ENCODE measurements at regions not wholly inside any gene's neighbourhood (a gene's known extent, or its start where the extent isn't known, plus 50 kb on each side); places are given as distances from the start of the nearest gene placed in this dataset.

DNA sequence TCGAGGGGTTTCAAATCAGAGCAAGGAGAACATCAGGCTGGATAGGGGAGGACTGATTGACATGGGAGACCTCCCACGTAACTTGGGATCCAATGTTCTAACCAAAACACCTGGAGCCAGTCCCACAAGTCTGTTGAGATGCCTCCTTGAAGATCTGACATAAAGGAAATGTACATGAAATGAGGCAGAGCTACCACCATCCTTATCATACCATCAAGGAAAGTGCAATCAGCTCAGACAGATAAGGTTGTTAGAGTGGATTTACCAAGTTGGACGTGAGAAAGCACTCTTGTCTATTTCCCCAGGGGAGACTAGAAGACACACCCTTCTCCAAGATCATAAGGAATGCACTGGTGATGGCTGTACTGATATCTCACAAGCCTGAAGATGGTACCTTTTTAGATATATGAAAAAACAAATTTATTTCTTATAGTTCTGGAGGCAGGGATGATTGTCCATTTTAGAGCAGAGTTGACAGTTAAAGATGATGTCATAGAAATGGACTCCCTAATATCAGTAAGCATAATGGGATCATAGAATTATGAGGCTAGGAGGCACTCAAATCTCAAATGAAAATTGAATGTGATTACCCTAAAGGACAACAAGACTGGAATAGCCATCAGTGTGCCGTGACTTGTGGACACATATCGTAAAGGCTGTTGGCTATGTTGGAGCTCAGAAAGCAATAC, 129.1 kb upstream of the RAB4A start:
- no peaks in the 10 kb centered on the region for H3K4me1 ChIP-seq (replicated peaks in 1 of 2)
- H3K4me3 ChIP-seq: no peak overlapping the region
- WGBS, 4 donors: 84 to 95% (median 94%) methylated on average over 5 of the region's 5 CpGs
- no peaks in the 10 kb centered on the region for H3K36me3 ChIP-seq (replicated peaks in 1 of 2)
- H3K27me3 ChIP-seq: peaks cover 4% of the 10 kb centered on the region
- H3K9me3 ChIP-seq (replicated peaks in 1 of 3): no peaks in the 10 kb centered on the region
- intact Hi-C loops (cut with DNase I): no loop called here
- TF ChIP-seq, protein P1, sequence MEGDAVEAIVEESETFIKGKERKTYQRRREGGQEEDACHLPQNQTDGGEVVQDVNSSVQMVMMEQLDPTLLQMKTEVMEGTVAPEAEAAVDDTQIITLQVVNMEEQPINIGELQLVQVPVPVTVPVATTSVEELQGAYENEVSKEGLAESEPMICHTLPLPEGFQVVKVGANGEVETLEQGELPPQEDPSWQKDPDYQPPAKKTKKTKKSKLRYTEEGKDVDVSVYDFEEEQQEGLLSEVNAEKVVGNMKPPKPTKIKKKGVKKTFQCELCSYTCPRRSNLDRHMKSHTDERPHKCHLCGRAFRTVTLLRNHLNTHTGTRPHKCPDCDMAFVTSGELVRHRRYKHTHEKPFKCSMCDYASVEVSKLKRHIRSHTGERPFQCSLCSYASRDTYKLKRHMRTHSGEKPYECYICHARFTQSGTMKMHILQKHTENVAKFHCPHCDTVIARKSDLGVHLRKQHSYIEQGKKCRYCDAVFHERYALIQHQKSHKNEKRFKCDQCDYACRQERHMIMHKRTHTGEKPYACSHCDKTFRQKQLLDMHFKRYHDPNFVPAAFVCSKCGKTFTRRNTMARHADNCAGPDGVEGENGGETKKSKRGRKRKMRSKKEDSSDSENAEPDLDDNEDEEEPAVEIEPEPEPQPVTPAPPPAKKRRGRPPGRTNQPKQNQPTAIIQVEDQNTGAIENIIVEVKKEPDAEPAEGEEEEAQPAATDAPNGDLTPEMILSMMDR (IDR thresholded peaks at IDR 0.05): no peak
- TF ChIP-seq POLR2A (IDR thresholded peaks at IDR 0.05): no peak
- H3K27ac ChIP-seq: no peak overlapping the region
- no peak for DNase-seq

DNA sequence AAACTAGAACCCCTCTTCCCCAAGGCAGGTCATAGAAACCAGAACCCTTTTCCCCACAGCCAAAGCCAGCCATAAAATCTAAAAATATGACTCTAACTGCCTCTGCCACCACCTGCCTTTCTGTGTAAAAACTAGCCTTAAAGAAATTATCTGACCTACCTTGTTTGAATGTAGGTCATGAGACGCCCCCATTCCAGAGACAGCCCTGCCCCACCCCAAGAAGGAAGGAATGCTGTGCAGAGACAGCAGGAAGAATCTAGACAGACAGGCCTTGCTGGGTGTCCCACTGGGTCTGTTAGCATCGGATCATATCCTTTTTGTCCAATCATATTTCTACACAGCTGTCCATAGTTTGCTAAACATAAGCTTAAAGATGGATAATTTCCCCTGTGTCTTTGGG, 128.4 kb upstream of the RAB4A start:
- H3K4me3 ChIP-seq: no peak overlapping the region
- no peaks in the 10 kb centered on the region for H3K36me3 ChIP-seq (replicated peaks in 1 of 2)
- H3K27ac ChIP-seq: no peak overlapping the region
- 84 to 95% (median 90%) methylated on average over 2 of the region's 2 CpGs for WGBS, 4 donors
- H3K9me3 ChIP-seq (replicated peaks in 1 of 3): no peaks in the 10 kb centered on the region
- DNase-seq: no peak
- peaks cover 4% of the 10 kb centered on the region for H3K27me3 ChIP-seq
- H3K4me1 ChIP-seq (replicated peaks in 1 of 2): no peaks in the 10 kb centered on the region
- TF ChIP-seq, protein P1 (IDR thresholded peaks at IDR 0.05): no peak
- no peak for TF ChIP-seq POLR2A (IDR thresholded peaks at IDR 0.05)
- intact Hi-C loops (cut with DNase I): no loop called here

DNA sequence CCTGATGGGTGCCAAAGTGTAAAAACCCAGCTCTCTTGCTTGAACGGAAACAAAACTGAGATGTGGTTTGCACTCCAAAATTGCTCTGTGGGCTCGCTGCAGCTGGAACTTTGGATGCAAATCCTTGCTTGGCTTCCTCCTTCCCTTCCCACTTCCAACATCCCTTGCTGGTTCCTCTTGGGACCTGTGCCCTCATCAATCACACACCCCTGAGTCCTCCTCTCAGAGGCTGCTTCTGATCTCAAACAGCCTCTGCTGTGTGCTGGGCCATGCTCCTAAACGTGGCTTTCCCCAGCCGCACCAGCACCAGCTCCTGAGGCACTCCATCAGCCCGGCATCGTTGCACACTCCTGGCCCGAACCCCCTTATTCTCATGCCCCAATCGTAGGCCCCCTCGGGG, 124.3 kb upstream of the RAB4A start:
- H3K27me3 ChIP-seq: peaks cover 4% of the 10 kb centered on the region
- WGBS, 4 donors: 64 to 74% (median 72%) methylated on average over 9 of the region's 9 CpGs
- no peaks in the 10 kb centered on the region for H3K36me3 ChIP-seq (replicated peaks in 1 of 2)
- no peak for DNase-seq
- H3K27ac ChIP-seq: no peak overlapping the region
- TF ChIP-seq, protein P1 (IDR thresholded peaks at IDR 0.05): no peak
- TF ChIP-seq POLR2A (IDR thresholded peaks at IDR 0.05): no peak
- intact Hi-C loops (cut with DNase I): no loop called here
- no peaks in the 10 kb centered on the region for H3K9me3 ChIP-seq (replicated peaks in 1 of 3)
- no peaks in the 10 kb centered on the region for H3K4me1 ChIP-seq (replicated peaks in 1 of 2)
- H3K4me3 ChIP-seq: no peak overlapping the region

DNA sequence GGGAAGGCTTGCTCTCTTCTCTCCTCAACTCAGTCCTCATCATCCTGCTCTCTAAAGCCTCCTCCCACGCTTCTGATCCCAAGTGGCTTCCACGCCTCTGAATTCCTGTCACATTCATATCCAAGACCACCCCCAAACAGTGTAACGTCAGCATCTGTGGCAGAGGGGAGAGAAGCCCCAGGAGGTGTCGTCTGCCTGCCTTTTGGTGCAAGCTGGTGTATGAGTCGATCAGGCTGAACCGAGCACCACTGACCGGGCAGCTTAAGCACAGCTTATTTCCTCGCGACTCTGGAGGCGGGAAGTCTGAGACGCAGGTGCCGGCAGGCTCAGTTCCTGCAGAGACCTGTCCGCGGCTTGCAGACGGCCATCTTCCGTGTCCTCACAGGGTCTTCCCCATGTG, 123.8 kb upstream of the RAB4A start:
- no peak overlapping the region for H3K27ac ChIP-seq
- no peak for DNase-seq
- H3K4me1 ChIP-seq (replicated peaks in 1 of 2): no peaks in the 10 kb centered on the region
- WGBS, 4 donors: 76 to 87% (median 80%) methylated on average over 6 to 16 of the region's 16 CpGs
- H3K9me3 ChIP-seq (replicated peaks in 1 of 3): no peaks in the 10 kb centered on the region
- no peak for TF ChIP-seq POLR2A (IDR thresholded peaks at IDR 0.05)
- TF ChIP-seq, protein P1 (IDR thresholded peaks at IDR 0.05): no peak
- peaks cover 4% of the 10 kb centered on the region for H3K27me3 ChIP-seq
- no peaks in the 10 kb centered on the region for H3K36me3 ChIP-seq (replicated peaks in 1 of 2)
- H3K4me3 ChIP-seq: no peak overlapping the region
- intact Hi-C loops (cut with DNase I): no loop called here
